Glutamatergic neuron (in vitro differentiated cells): ENCODE measurements at regions not wholly inside any gene's neighbourhood (a gene's known extent, or its start where the extent isn't known, plus 50 kb on each side); places are given as distances from the start of the nearest gene placed in this dataset.

Experiments used
- DNase-seq: peaks from one replicate; pipeline ENCODE4 v3.0.0; 2022
- H3K27ac Mint-ChIP-seq: one replicate; pipeline ENCODE4 v1.8.0; 2020; ENCODE audit warnings: mild to moderate bottlenecking, mixed read lengths, inconsistent platforms; ENCODE audit not compliant: unreplicated experiment
- H3K27me3 Mint-ChIP-seq: one replicate; pipeline ENCODE4 v1.8.0; 2020; ENCODE audit warnings: mild to moderate bottlenecking, moderate library complexity, mixed read lengths, inconsistent platforms; ENCODE audit not compliant: unreplicated experiment
- H3K36me3 Mint-ChIP-seq: one replicate; pipeline ENCODE4 v1.8.0; 2020; ENCODE audit warnings: mild to moderate bottlenecking, mixed read lengths, inconsistent platforms; ENCODE audit not compliant: unreplicated experiment
- H3K4me1 Mint-ChIP-seq: one replicate; pipeline ENCODE4 v1.8.0; 2020; ENCODE audit warnings: mild to moderate bottlenecking, low read depth, mixed read lengths, inconsistent platforms; ENCODE audit not compliant: unreplicated experiment
- H3K4me3 Mint-ChIP-seq: one replicate; pipeline ENCODE4 v1.8.0; 2020; ENCODE audit warnings: mild to moderate bottlenecking, mixed read lengths, inconsistent platforms; ENCODE audit not compliant: unreplicated experiment
- H3K9me3 Mint-ChIP-seq: one replicate; pipeline ENCODE4 v1.8.0; 2020; ENCODE audit warnings: mild to moderate bottlenecking, moderate library complexity, mixed read lengths, inconsistent platforms; ENCODE audit not compliant: unreplicated experiment
- TF ChIP-seq, protein P1 (sequence below): fragments of 200-600 bp; sonication (generic); IDR thresholded peaks from one replicate; pipeline ENCODE4 v1.5.0; 2021; ENCODE audit not compliant: partially characterized antibody, unreplicated experiment

DNA sequence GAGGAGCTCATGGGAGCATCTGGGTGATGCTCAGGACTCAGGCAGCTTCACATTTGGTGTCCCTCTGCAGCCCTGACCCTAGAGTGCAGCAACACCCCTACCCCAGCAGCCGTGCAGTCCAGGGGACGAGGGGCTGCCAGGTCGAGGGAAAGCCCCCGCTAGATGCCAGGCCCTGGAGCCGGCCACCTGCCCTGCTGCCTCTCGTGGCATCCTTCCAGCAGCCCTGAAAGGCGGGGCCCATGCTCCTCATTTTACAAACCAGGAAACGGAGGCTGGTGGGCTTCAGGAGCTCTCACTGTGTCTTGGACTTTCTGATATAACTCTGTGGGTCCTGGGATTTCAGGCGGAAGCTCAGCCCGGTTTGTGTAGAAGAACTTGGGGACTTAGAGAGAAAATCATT lies 120.5 kb upstream of the WNT4 start:
- Mint-ChIP-seq H3K4me3 (no peak overlapping the region), H3K36me3 (no peaks in the 10 kb centered on the region), H3K27ac (no peak overlapping the region), H3K9me3 (peaks cover 7% of the 10 kb centered on the region), H3K27me3 (peaks cover 11% of the 10 kb centered on the region), H3K4me1 (peaks cover 1% of the 10 kb centered on the region)
- TF ChIP-seq, protein P1, sequence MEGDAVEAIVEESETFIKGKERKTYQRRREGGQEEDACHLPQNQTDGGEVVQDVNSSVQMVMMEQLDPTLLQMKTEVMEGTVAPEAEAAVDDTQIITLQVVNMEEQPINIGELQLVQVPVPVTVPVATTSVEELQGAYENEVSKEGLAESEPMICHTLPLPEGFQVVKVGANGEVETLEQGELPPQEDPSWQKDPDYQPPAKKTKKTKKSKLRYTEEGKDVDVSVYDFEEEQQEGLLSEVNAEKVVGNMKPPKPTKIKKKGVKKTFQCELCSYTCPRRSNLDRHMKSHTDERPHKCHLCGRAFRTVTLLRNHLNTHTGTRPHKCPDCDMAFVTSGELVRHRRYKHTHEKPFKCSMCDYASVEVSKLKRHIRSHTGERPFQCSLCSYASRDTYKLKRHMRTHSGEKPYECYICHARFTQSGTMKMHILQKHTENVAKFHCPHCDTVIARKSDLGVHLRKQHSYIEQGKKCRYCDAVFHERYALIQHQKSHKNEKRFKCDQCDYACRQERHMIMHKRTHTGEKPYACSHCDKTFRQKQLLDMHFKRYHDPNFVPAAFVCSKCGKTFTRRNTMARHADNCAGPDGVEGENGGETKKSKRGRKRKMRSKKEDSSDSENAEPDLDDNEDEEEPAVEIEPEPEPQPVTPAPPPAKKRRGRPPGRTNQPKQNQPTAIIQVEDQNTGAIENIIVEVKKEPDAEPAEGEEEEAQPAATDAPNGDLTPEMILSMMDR, result no peak
- DNase-seq, result no peak

GRCh38 chr1:22264464-22265341 lies 121.8 kb upstream of the WNT4 start:
- no peak for DNase-seq
- H3K27ac Mint-ChIP-seq, result no peak overlapping the region
- H3K27me3 Mint-ChIP-seq, result peaks cover 11% of the 10 kb centered on the region
- H3K4me3 Mint-ChIP-seq, result no peak overlapping the region
- H3K4me1 Mint-ChIP-seq, result peaks cover 1% of the 10 kb centered on the region
- TF ChIP-seq, protein P1, result no peak
- peaks cover 7% of the 10 kb centered on the region for H3K9me3 Mint-ChIP-seq
- H3K36me3 Mint-ChIP-seq, result no peaks in the 10 kb centered on the region

DNA sequence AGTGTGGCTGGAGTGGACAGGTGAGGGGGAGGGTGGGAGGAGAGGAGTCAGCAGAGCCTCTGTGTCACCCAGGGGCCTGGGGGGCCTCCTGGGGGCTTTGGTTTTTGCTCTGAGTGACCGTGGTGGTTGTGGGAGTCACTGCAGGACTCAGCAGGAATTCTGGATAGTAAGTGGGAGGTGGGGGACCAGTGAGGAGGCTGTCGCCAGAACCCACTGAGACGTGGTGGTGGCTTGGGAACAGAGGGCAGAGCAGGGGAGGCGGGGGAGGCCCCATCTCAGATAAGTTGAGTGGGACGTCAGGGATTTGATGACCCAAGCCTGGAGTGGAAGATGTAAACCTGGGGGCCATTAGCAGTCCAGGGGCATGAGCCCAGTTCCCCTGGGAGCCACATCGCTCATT lies 123.2 kb upstream of the WNT4 start:
- Mint-ChIP-seq H3K4me1 (peaks cover 1% of the 10 kb centered on the region), H3K36me3 (no peaks in the 10 kb centered on the region), H3K27ac (no peak overlapping the region), H3K4me3 (no peak overlapping the region), H3K9me3 (peaks cover 3% of the 10 kb centered on the region), H3K27me3 (peaks cover 6% of the 10 kb centered on the region)
- DNase-seq, result no peak
- TF ChIP-seq, protein P1, result no peak

GRCh38 chr1:22267413-22268175 lies 124.7 kb upstream of the WNT4 start:
- Mint-ChIP-seq H3K27me3 (peaks cover 5% of the 10 kb centered on the region), H3K36me3 (no peaks in the 10 kb centered on the region), H3K9me3 (peaks cover 1% of the 10 kb centered on the region), H3K4me1 (no peaks in the 10 kb centered on the region), H3K27ac (no peak overlapping the region), H3K4me3 (no peak overlapping the region)
- TF ChIP-seq, protein P1, result no peak
- DNase-seq, result no peak

DNA sequence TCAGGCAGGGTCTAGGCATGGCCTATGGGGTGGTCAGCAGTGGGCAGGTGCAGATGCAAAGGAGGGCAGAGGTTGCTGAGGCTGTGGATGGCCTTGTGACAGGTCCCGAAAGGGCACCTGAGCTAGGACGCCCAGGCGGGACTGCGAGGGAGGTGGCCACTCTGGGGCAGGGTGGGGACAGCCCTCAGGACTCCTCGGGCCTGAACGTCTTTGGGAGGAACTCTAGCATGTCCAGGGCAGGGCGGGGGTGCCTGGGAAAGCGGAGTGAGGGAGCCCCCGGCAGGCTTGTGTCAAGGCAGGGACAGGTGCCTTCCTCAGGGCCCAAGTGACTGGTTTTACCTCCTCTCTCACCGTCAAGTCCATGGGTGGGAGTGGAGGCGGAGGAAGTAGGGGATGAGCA lies 125.4 kb upstream of the WNT4 start:
- Mint-ChIP-seq H3K27ac (no peak overlapping the region), H3K4me3 (no peak overlapping the region), H3K9me3 (peaks cover 1% of the 10 kb centered on the region), H3K4me1 (no peaks in the 10 kb centered on the region), H3K36me3 (no peaks in the 10 kb centered on the region), H3K27me3 (peaks cover 5% of the 10 kb centered on the region)
- TF ChIP-seq, protein P1, result no peak
- no peak for DNase-seq
